ENCODE measurements at regions not wholly inside any gene's neighbourhood (a gene's known extent, or its start where the extent isn't known, plus 50 kb on each side); places are given as distances from the start of the nearest gene placed in this dataset.

- no peak overlapping the region for H3K27ac ChIP-seq
These were observed 435.6 kb upstream of the ONECUT1 start for GRCh38 chr15:53225781-53226180.

GRCh38 chr15:53224371-53224770 is 434.2 kb upstream of the ONECUT1 start:
- no peak for DNase-seq
- Histone ChIP-seq H3K27me3 (ENCODE audit: insufficient read depth in 3 of 3, low read length in 2 of 3) (no peaks in the 10 kb centered on the region), H3K9me3 (no peaks in the 10 kb centered on the region), H3K4me1 (no peaks in the 10 kb centered on the region), H3K27ac (no peak overlapping the region), H3K4me3 (no peak overlapping the region), H3K36me3 (ENCODE audit: insufficient read depth in 1 of 2, low read depth in 1 of 2) (no peaks in the 10 kb centered on the region)
- intact Hi-C loops (cut with DNase I): no loop called here
- no peak for TF ChIP-seq CTCF (IDR thresholded peaks at IDR 0.05)
- ATAC-seq: no peak

More at GRCh38 chr15:53225781-53226180, 435.6 kb upstream of the ONECUT1 start:
- Histone ChIP-seq H3K36me3 (ENCODE audit: insufficient read depth in 1 of 2, low read depth in 1 of 2) (no peaks in the 10 kb centered on the region), H3K27me3 (ENCODE audit: insufficient read depth in 3 of 3, low read length in 2 of 3) (no peaks in the 10 kb centered on the region), H3K4me3 (no peak overlapping the region), H3K9me3 (no peaks in the 10 kb centered on the region), H3K4me1 (no peaks in the 10 kb centered on the region)
- TF ChIP-seq CTCF (IDR thresholded peaks at IDR 0.05): no peak
- WGBS, 3 donors: 52 to 72% (median 68%) methylated on average over 3 of the region's 3 CpGs
- intact Hi-C loops (cut with DNase I): loop anchor here in 1 of 2 donors (2.0 kb wide), 1 partner anchor 21 kb away; no protein-coding TSS in a partner anchor
- no peak for DNase-seq
- ATAC-seq: no peak

- 94 to 100% (median 95%) methylated on average over 1 of the region's 1 CpG for WGBS, 3 donors
- H3K36me3 ChIP-seq (ENCODE audit: insufficient read depth in 1 of 2, low read depth in 1 of 2): no peaks in the 10 kb centered on the region
- intact Hi-C loops (cut with DNase I): no loop called here
- H3K9me3 ChIP-seq: no peaks in the 10 kb centered on the region
- no peak overlapping the region for H3K4me3 ChIP-seq
- no peak for TF ChIP-seq CTCF (IDR thresholded peaks at IDR 0.05)
- no peaks in the 10 kb centered on the region for H3K27me3 ChIP-seq (ENCODE audit: insufficient read depth in 3 of 3, low read length in 2 of 3)
- no peak overlapping the region for H3K27ac ChIP-seq
- ATAC-seq (no peak), DNase-seq (no peak)
- H3K4me1 ChIP-seq: no peaks in the 10 kb centered on the region
These were observed 433.7 kb upstream of the ONECUT1 start for GRCh38 chr15:53223815-53224214.

- 66 to 82% (median 74%) methylated on average over 7 of the region's 7 CpGs for WGBS, 3 donors
- Histone ChIP-seq H3K27me3 (ENCODE audit: insufficient read depth in 3 of 3, low read length in 2 of 3) (no peaks in the 10 kb centered on the region), H3K4me3 (no peak overlapping the region), H3K27ac (no peak overlapping the region), H3K4me1 (no peaks in the 10 kb centered on the region), H3K36me3 (ENCODE audit: insufficient read depth in 1 of 2, low read depth in 1 of 2) (no peaks in the 10 kb centered on the region), H3K9me3 (no peaks in the 10 kb centered on the region)
- no peak for ATAC-seq
- TF ChIP-seq CTCF (IDR thresholded peaks at IDR 0.05): no peak
- intact Hi-C loops (cut with DNase I): no loop called here
- no peak for DNase-seq
These were observed 428.8 kb upstream of the ONECUT1 start for GRCh38 chr15:53218666-53219580.

All from psoas muscle (tissue), 7 donors.